ENCODE measurements at regions not wholly inside any gene's neighbourhood (a gene's known extent, or its start where the extent isn't known, plus 50 kb on each side); places are given as distances from the start of the nearest gene placed in this dataset.

DNA sequence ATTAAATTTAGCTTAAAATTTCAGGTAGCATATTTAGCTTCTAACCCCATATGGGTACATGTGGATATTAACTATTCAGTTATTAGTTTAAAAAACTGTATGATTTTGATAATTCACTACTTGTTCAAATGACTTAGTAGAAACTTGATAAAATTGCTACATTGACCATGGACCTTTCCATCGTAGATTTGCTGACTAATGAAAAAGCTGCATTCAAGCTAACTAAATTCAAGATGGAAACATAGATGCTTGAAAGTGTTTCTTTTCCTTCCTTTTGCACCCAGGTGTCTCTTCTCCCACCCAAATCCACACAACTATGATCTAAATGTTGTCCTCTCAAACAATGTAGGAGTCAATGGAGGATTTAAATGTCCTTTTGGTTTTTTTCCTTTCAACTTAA is 439.2 kb downstream of the TBC1D4 start:
- no peak for FAIRE-seq
- no peaks in the 10 kb centered on the region for H3K36me3 ChIP-seq (ENCODE audit: control insufficient read depth in 3 of 3, insufficient read depth in 2 of 3, low read depth in 1 of 3, low read length in 3 of 3)
- no peak for DNase-seq
- H3K4me3 ChIP-seq (ENCODE audit: low read depth in 1 of 3, low read length in 3 of 3), result no peak overlapping the region
- no peaks in the 10 kb centered on the region for H3K4me1 ChIP-seq (ENCODE audit: control insufficient read depth in 3 of 3, insufficient read depth in 2 of 3, low read depth in 1 of 3, low read length in 2 of 3)
- H3K27me3 ChIP-seq (ENCODE audit: control insufficient read depth in 3 of 3, insufficient read depth in 3 of 3, low read length in 3 of 3), result no peaks in the 10 kb centered on the region
- 72 to 88% (median 80%) methylated on average over 1 of the region's 1 CpG for WGBS, 3 donors
- H3K9me3 ChIP-seq (ENCODE audit: control insufficient read depth in 2 of 2, insufficient read depth in 1 of 2, low read depth in 1 of 2, low read length in 1 of 2), result no peaks in the 10 kb centered on the region
- no peak overlapping the region for H3K27ac ChIP-seq (ENCODE audit: low read depth in 1 of 3, low read length in 2 of 3)

DNA sequence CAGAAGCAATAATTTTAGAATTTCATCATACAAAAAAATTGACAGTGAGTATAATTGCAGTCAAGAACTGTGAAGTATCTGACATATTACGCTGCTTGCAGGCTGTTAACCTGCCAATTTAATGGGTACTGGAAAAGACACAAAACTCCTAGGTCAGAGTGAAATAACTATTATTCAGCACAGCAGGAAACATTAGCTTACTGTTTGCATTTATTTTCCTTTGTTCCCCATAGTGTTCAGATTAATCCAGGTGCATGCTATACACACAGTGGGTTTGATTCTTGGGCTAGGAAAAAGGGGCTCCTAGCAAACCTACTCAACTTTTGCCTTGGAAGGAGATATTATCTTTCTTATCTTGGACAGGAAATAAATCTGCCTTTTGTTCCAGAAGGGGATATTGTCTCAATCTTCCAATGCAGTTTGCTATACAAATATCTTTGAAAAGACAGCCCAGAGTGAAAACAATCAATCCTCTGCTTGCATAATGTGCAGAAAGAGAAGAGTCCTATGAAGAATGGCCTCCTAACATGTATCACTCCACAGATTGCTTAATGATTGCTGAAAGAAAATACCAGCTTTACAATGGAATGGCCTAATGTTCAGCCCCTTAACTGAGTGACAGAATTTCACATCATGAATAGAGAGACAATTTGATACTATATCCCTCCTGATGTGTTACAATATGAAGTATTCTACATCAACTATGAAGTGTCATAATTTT is 443.4 kb downstream of the TBC1D4 start:
- Histone ChIP-seq H3K9me3 (ENCODE audit: control insufficient read depth in 2 of 2, insufficient read depth in 1 of 2, low read depth in 1 of 2, low read length in 1 of 2) (peaks cover 0 to 8% of the 10 kb centered on the region in 2 donors), H3K4me1 (ENCODE audit: control insufficient read depth in 3 of 3, insufficient read depth in 2 of 3, low read depth in 1 of 3, low read length in 2 of 3) (no peaks in the 10 kb centered on the region), H3K27me3 (ENCODE audit: control insufficient read depth in 3 of 3, insufficient read depth in 3 of 3, low read length in 3 of 3) (no peaks in the 10 kb centered on the region), H3K36me3 (ENCODE audit: control insufficient read depth in 3 of 3, insufficient read depth in 2 of 3, low read depth in 1 of 3, low read length in 3 of 3) (no peaks in the 10 kb centered on the region), H3K4me3 (ENCODE audit: low read depth in 1 of 3, low read length in 3 of 3) (no peak overlapping the region), H3K27ac (ENCODE audit: low read depth in 1 of 3, low read length in 2 of 3) (no peak overlapping the region)
- WGBS, 3 donors, result 72 to 88% (median 81%) methylated on average over 1 of the region's 1 CpG
- DNase-seq (no peak), FAIRE-seq (no peak)

DNA sequence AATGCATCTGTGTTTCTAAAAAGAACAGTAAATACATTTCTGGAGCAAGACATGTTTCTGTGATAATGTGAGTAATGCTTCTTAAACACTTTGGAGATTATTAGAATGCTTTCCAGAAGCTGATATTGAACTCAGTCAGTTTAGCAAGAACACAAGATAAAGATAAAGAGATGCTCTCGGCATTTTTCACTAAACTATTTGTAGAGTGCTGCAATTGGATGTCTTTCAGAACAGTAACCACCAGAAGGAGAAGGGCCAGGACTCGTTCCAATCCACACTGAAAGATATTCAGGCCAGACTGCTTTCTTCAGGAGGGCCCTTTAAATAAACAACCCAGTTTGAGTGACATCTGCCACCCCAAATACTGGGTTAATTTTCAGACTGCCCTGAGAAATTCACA is 456.0 kb downstream of the TBC1D4 start:
- Histone ChIP-seq H3K9me3 (ENCODE audit: control insufficient read depth in 2 of 2, insufficient read depth in 1 of 2, low read depth in 1 of 2, low read length in 1 of 2) (peaks cover 0 to 6% of the 10 kb centered on the region in 2 donors), H3K27ac (ENCODE audit: low read depth in 1 of 3, low read length in 2 of 3) (no peak overlapping the region)
- 23 to 32% (median 32%) methylated on average over 2 of the region's 2 CpGs for WGBS, 3 donors

DNA sequence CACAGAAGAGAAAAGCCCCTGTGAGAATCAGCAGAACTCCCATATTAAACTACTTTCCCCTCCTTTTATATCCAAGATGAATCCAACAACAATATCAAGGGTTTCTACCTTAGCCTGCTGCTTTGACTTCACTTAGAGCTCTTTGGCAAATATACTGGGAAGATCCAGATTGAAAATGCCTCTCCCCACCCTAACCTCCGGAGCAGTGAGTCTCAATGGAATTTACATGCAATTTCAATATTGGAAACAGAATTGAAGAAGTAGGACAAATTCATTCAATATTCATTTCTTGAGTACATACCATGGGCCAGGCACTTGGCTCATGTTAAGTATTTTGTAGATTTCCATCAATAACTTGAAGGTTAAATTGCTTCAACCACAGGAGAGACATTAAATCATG is 457.4 kb downstream of the TBC1D4 start:
- Histone ChIP-seq H3K27ac (ENCODE audit: low read depth in 1 of 3, low read length in 2 of 3) (no peak overlapping the region), H3K9me3 (ENCODE audit: control insufficient read depth in 2 of 2, insufficient read depth in 1 of 2, low read depth in 1 of 2, low read length in 1 of 2) (peaks cover 0 to 2% of the 10 kb centered on the region in 2 donors), H3K4me1 (ENCODE audit: control insufficient read depth in 3 of 3, insufficient read depth in 2 of 3, low read depth in 1 of 3, low read length in 2 of 3) (no peaks in the 10 kb centered on the region), H3K27me3 (ENCODE audit: control insufficient read depth in 3 of 3, insufficient read depth in 3 of 3, low read length in 3 of 3) (no peaks in the 10 kb centered on the region), H3K4me3 (ENCODE audit: low read depth in 1 of 3, low read length in 3 of 3) (no peak overlapping the region), H3K36me3 (ENCODE audit: control insufficient read depth in 3 of 3, insufficient read depth in 2 of 3, low read depth in 1 of 3, low read length in 3 of 3) (no peaks in the 10 kb centered on the region)
- DNase-seq, result no peak
- no peak for FAIRE-seq
- 74 to 94% (median 85%) methylated on average over 1 of the region's 1 CpG for WGBS, 3 donors

More for the DNA sequence above, 456.0 kb downstream of the TBC1D4 start:
- Histone ChIP-seq H3K4me1 (ENCODE audit: control insufficient read depth in 3 of 3, insufficient read depth in 2 of 3, low read depth in 1 of 3, low read length in 2 of 3) (no peaks in the 10 kb centered on the region), H3K36me3 (ENCODE audit: control insufficient read depth in 3 of 3, insufficient read depth in 2 of 3, low read depth in 1 of 3, low read length in 3 of 3) (no peaks in the 10 kb centered on the region), H3K27me3 (ENCODE audit: control insufficient read depth in 3 of 3, insufficient read depth in 3 of 3, low read length in 3 of 3) (no peaks in the 10 kb centered on the region), H3K4me3 (ENCODE audit: low read depth in 1 of 3, low read length in 3 of 3) (no peak overlapping the region)
- no peak for DNase-seq
- FAIRE-seq, result no peak

DNA sequence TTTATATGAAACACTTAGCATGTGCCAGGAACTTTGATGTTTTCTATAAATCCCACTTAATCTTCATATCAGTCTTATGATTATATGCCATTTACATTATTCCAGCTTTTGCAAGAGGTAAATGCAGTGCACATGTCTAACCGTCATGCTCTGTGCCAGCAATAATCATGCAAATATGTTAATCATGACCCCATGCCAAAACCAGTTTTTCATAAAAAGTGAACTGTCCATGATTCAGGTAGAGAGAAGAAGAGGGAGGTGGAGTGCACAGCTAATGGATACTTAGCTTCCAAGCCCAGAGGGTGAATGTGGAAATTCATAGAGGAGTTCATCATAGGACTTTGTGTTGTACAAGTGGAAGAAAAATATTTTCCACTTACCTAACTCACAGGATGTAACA is 458.4 kb downstream of the TBC1D4 start:
- H3K4me1 ChIP-seq (ENCODE audit: control insufficient read depth in 3 of 3, insufficient read depth in 2 of 3, low read depth in 1 of 3, low read length in 2 of 3), result no peaks in the 10 kb centered on the region
- H3K27me3 ChIP-seq (ENCODE audit: control insufficient read depth in 3 of 3, insufficient read depth in 3 of 3, low read length in 3 of 3), result no peaks in the 10 kb centered on the region
- H3K4me3 ChIP-seq (ENCODE audit: low read depth in 1 of 3, low read length in 3 of 3), result no peak overlapping the region
- FAIRE-seq (no peak), DNase-seq (no peak)
- no peaks in the 10 kb centered on the region for H3K36me3 ChIP-seq (ENCODE audit: control insufficient read depth in 3 of 3, insufficient read depth in 2 of 3, low read depth in 1 of 3, low read length in 3 of 3)
- no peak overlapping the region for H3K27ac ChIP-seq (ENCODE audit: low read depth in 1 of 3, low read length in 2 of 3)
- H3K9me3 ChIP-seq (ENCODE audit: control insufficient read depth in 2 of 2, insufficient read depth in 1 of 2, low read depth in 1 of 2, low read length in 1 of 2), result no peaks in the 10 kb centered on the region
- 85 to 90% (median 87%) methylated on average over 1 of the region's 1 CpG for WGBS, 3 donors

DNA sequence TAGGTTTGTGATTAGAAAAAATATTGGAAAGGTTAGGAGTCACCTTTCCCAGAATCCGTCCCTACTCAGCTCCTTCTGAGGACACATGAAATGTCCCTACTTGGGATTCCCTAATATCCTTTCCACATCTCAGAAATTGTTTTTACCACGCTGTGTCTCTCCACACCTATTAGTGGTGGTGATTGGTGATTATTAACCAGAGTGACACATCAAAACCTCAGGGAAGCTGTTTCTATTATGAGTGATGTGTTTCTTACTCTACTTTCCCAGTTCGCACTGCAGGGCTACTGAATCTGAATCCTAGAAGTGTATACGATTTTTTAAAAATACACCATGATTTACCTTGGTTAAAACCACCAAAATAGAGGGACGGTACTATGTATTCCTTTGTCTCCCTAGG is 460.8 kb downstream of the TBC1D4 start:
- WGBS, 3 donors, result 71 to 83% (median 75%) methylated on average over 5 of the region's 5 CpGs
- no peak for DNase-seq
- Histone ChIP-seq H3K9me3 (ENCODE audit: control insufficient read depth in 2 of 2, insufficient read depth in 1 of 2, low read depth in 1 of 2, low read length in 1 of 2) (no peaks in the 10 kb centered on the region), H3K27me3 (ENCODE audit: control insufficient read depth in 3 of 3, insufficient read depth in 3 of 3, low read length in 3 of 3) (no peaks in the 10 kb centered on the region), H3K4me1 (ENCODE audit: control insufficient read depth in 3 of 3, insufficient read depth in 2 of 3, low read depth in 1 of 3, low read length in 2 of 3) (no peaks in the 10 kb centered on the region), H3K36me3 (ENCODE audit: control insufficient read depth in 3 of 3, insufficient read depth in 2 of 3, low read depth in 1 of 3, low read length in 3 of 3) (no peaks in the 10 kb centered on the region), H3K27ac (ENCODE audit: low read depth in 1 of 3, low read length in 2 of 3) (no peak overlapping the region), H3K4me3 (ENCODE audit: low read depth in 1 of 3, low read length in 3 of 3) (no peak overlapping the region)
- FAIRE-seq, result no peak

DNA sequence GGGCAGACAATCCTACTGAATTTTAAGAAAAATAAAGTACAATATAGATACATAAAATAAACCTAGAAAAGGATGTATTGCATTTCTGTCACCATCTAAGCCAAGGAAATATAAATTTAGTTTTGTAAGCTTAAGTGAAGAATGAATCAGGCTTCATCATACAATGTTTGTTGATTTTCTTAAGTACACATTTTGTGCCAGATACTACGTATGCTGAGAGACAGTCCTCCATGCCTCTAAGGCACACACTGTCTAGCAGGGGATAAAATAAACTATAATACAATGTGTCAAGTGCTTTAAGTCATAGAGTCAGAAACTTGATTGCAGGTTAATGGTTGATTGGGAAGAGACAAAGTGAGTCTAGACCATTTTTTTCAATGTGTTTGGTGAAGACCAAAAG is 465.7 kb downstream of the TBC1D4 start:
- FAIRE-seq, result no peak
- H3K27ac ChIP-seq (ENCODE audit: low read depth in 1 of 3, low read length in 2 of 3), result no peak overlapping the region
- no peaks in the 10 kb centered on the region for H3K9me3 ChIP-seq (ENCODE audit: control insufficient read depth in 2 of 2, insufficient read depth in 1 of 2, low read depth in 1 of 2, low read length in 1 of 2)
- H3K27me3 ChIP-seq (ENCODE audit: control insufficient read depth in 3 of 3, insufficient read depth in 3 of 3, low read length in 3 of 3), result no peaks in the 10 kb centered on the region
- DNase-seq, result no peak
- H3K4me1 ChIP-seq (ENCODE audit: control insufficient read depth in 3 of 3, insufficient read depth in 2 of 3, low read depth in 1 of 3, low read length in 2 of 3), result no peaks in the 10 kb centered on the region
- 62 to 68% (median 68%) methylated on average over 1 of the region's 1 CpG for WGBS, 3 donors
- no peaks in the 10 kb centered on the region for H3K36me3 ChIP-seq (ENCODE audit: control insufficient read depth in 3 of 3, insufficient read depth in 2 of 3, low read depth in 1 of 3, low read length in 3 of 3)
- no peak overlapping the region for H3K4me3 ChIP-seq (ENCODE audit: low read depth in 1 of 3, low read length in 3 of 3)

DNA sequence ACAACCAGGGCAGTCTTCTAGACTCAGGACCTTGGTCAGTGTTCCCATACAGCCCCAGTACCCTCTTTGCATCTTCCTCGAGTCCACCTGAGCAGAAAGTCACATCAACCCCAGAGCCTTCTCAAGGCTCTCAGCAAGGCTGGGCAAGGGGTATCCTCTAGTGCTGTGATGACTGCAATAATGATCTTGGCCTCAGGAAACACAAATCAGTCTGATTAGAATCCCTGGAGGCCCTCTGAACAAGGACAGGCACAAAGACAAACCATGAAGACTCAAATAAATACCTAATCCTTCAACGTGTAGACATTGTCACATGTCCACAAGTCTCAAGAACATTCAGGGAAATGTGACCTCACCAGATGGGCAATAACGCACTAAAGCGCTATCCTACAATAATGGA is 468.2 kb downstream of the TBC1D4 start:
- 79 to 84% (median 81%) methylated on average over 4 of the region's 4 CpGs for WGBS, 3 donors
- DNase-seq, result no peak
- no peak for FAIRE-seq
- Histone ChIP-seq H3K4me3 (ENCODE audit: low read depth in 1 of 3, low read length in 3 of 3) (no peak overlapping the region), H3K27me3 (ENCODE audit: control insufficient read depth in 3 of 3, insufficient read depth in 3 of 3, low read length in 3 of 3) (no peaks in the 10 kb centered on the region), H3K27ac (ENCODE audit: low read depth in 1 of 3, low read length in 2 of 3) (no peak overlapping the region), H3K4me1 (ENCODE audit: control insufficient read depth in 3 of 3, insufficient read depth in 2 of 3, low read depth in 1 of 3, low read length in 2 of 3) (no peaks in the 10 kb centered on the region), H3K36me3 (ENCODE audit: control insufficient read depth in 3 of 3, insufficient read depth in 2 of 3, low read depth in 1 of 3, low read length in 3 of 3) (no peaks in the 10 kb centered on the region), H3K9me3 (ENCODE audit: control insufficient read depth in 2 of 2, insufficient read depth in 1 of 2, low read depth in 1 of 2, low read length in 1 of 2) (no peaks in the 10 kb centered on the region)

DNA sequence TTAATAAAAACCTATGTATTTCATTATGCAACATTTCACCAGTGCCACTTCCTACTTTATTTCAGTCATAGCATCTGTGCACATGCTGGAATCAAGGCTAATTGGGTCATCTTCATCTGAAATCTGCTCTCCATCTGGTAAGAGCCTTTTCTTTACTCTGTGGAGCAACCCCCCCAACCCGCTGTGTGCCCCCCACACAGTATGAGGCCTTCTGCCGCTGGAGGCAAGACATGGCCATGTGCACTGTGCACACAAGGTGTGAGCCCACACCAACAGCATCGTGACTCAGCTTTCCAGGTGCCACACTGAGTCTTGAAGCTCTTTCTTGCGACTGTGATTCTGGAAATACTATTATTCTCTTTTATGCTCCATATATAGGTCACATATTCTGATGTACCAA is 471.0 kb downstream of the TBC1D4 start:
- no peak for FAIRE-seq

More for the DNA sequence above, 471.0 kb downstream of the TBC1D4 start:
- H3K4me3 ChIP-seq (ENCODE audit: low read depth in 1 of 3, low read length in 3 of 3), result no peak overlapping the region
- 84 to 89% (median 87%) methylated on average over 4 of the region's 4 CpGs for WGBS, 3 donors
- DNase-seq, result no peak
- H3K27ac ChIP-seq (ENCODE audit: low read depth in 1 of 3, low read length in 2 of 3), result no peak overlapping the region
- H3K9me3 ChIP-seq (ENCODE audit: control insufficient read depth in 2 of 2, insufficient read depth in 1 of 2, low read depth in 1 of 2, low read length in 1 of 2), result no peaks in the 10 kb centered on the region
- H3K4me1 ChIP-seq (ENCODE audit: control insufficient read depth in 3 of 3, insufficient read depth in 2 of 3, low read depth in 1 of 3, low read length in 2 of 3), result no peaks in the 10 kb centered on the region
- no peaks in the 10 kb centered on the region for H3K36me3 ChIP-seq (ENCODE audit: control insufficient read depth in 3 of 3, insufficient read depth in 2 of 3, low read depth in 1 of 3, low read length in 3 of 3)
- H3K27me3 ChIP-seq (ENCODE audit: control insufficient read depth in 3 of 3, insufficient read depth in 3 of 3, low read length in 3 of 3), result no peaks in the 10 kb centered on the region
